ENCODE measurements at regions not wholly inside any gene's neighbourhood (a gene's known extent, or its start where the extent isn't known, plus 50 kb on each side); places are given as distances from the start of the nearest gene placed in this dataset.

DNA sequence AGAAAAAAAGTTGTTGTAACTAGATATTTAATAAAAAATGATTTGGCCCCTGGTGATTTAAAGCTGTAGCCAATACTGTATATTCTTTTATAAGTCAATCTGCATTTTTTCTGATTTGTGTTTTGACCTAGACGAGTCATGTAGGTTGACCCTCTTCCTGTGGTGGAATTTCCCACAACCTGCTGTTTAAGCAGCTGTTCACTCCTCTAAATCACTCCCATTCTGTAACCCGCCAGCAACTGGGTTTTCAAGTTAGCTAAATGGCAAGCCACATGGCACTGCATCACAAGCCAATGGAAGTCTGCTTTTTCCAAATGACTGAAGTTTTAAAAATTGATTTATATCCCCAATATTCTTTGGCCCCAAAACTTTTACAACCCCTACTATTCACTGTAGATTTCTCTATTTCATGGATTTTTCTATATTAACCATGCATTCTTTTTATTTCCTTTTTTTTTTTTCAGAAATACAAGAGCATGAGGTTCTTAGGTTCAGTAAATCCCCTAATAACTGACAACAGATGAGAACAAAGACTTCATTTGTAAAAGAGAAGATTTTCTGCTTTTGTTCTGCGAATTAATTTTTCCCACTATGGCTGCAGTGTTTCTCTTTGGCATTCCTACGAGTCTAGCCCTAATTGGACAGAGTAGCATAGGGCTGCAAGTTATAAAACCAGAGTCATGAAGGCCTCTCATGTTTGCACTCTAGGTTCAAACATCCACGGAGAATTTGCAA, 184.5 kb upstream of the TLE4 start:
- TF ChIP-seq, protein P1, sequence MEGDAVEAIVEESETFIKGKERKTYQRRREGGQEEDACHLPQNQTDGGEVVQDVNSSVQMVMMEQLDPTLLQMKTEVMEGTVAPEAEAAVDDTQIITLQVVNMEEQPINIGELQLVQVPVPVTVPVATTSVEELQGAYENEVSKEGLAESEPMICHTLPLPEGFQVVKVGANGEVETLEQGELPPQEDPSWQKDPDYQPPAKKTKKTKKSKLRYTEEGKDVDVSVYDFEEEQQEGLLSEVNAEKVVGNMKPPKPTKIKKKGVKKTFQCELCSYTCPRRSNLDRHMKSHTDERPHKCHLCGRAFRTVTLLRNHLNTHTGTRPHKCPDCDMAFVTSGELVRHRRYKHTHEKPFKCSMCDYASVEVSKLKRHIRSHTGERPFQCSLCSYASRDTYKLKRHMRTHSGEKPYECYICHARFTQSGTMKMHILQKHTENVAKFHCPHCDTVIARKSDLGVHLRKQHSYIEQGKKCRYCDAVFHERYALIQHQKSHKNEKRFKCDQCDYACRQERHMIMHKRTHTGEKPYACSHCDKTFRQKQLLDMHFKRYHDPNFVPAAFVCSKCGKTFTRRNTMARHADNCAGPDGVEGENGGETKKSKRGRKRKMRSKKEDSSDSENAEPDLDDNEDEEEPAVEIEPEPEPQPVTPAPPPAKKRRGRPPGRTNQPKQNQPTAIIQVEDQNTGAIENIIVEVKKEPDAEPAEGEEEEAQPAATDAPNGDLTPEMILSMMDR (IDR thresholded peaks at IDR 0.05): no peak

GRCh38 chr9:79390077-79390698, 181.6 kb upstream of the TLE4 start:
- TF ChIP-seq, protein P1 (IDR thresholded peaks at IDR 0.05): no peak

DNA sequence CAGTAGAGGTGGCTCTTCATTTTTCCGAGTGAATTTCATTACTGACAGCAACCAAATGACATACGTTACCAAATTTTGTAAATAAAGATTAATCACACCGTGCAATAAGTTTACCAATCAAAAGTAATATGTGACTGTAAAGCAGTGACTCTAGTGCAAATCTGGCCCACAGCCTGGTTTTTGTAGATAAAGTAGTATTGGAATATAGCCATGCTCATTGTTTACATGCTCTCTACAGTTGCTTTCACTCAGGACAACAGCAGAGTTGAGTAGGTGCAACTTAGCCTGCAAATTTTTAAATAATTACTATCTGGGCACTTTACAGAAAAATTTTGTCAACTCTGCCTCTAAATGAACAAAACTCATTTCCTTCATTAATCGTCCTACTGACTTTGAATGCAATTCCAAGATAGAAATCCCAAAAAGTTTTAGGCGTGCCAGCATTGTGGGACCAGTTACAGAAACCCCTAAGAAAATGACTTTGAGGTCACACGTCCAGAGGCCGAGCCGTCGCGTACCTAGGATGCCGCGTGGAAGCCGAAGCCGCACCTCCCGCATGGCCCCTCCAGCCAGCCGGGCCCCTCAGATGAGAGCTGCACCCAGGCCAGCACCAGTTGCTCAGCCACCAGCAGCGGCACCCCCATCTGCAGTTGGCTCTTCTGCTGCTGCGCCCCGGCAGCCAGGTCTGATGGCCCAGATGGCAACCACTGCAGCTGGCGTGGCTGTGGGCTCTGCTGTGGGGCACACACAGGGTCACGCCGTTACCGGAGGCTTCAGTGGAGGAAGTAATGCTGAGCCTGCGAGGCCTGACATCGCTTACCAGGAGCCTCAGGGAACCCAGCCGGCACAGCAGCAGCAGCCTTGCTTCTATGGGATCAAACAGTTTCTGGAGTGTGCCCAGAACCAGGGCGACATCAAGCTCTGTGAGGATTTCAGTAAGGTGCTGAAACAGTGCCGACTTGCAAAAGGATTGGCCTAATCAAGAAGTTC, 180.7 kb upstream of the TLE4 start:
- TF ChIP-seq, protein P1 (IDR thresholded peaks at IDR 0.05): no peak

- TF ChIP-seq, protein P1 (IDR thresholded peaks at IDR 0.05): no peak
Measured at GRCh38 chr9:79395228-79395627, 176.5 kb upstream of the TLE4 start.

DNA sequence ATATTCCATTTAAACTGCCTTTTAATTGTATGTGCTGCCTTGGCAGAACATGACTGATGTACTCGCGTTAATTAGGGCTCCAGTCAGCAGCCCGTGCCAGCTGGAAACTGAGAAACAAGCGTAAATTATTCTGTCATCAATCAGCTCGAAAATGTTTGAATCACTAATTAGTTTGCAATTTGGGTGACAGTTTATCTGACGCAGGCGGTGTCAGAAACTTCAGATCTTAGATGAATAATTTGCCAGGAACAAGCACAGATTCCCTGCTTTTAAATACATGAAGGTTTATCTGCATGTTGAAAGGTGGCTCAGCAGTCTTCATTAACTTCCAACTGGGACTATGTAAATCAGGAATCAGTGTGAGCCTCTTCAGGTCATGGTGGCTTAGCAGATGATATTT, 176.0 kb upstream of the TLE4 start:
- TF ChIP-seq, protein P1 (IDR thresholded peaks at IDR 0.05): no peak

GRCh38 chr9:79396168-79396567, 175.6 kb upstream of the TLE4 start:
- TF ChIP-seq, protein P1 (IDR thresholded peaks at IDR 0.05): no peak

GRCh38 chr9:79403495-79403894, 168.3 kb upstream of the TLE4 start:
- TF ChIP-seq, protein P1 (IDR thresholded peaks at IDR 0.05): 0 out of 2 replicates have a peak, but pooled peaks have one; percentile 7

All from LNCAP (cell line).